ENCODE measurements at regions not wholly inside any gene's neighbourhood (a gene's known extent, or its start where the extent isn't known, plus 50 kb on each side); places are given as distances from the start of the nearest gene placed in this dataset.
"Not testable (repeated sequence)": the region's sequence is repeated elsewhere in the genome, so short reads cannot be mapped to it uniquely, and the experiment has no call there.

DNA sequence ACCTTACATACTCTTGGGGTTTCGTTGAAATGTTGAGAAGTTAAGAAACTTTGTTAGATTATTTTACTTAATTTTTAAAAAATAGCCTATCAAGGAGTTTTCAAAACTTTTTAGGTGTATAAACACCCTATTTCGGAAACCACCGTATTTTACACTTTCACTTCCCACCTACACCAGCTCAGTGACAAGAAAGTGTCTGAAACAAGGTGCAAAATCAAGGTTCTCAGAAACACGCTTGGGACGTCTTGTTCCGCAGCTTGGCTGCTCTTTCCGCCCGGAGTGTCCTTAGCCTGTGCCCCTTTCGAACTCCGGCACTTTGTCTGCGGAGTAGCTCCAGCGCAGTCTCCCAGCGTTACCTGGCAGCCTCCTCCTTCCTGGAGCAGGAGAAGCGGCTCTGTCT lies 233.8 kb upstream of the PLGLB1 start:
- not testable (repeated sequence) for DNase-seq (ENCODE audit: low spot score in 2 of 2); FAIRE-seq

DNA sequence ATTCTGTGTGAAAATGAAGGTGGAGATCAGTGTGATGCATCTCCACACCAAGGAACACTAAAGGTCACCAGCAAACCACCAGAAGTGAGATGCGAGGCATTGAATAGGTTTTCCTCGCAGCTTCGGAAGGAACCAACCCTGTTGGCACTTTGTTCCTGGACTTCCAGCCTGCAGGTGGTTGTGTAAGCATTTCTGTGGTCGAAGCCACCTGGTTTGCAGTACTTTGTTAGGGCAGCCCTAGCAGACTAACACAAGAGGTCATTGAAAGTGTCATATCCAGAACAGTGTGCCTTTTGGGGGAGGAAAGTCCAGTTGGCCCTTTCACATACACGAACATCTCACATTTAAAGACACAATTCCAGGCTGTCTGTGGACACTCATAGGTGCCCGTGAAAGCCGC lies 237.2 kb upstream of the PLGLB1 start:
- FAIRE-seq; DNase-seq (ENCODE audit: low spot score in 2 of 2): not testable (repeated sequence)

GRCh38 chr2:87262184-87262702 lies 240.6 kb upstream of the PLGLB1 start:
- not testable (repeated sequence) for FAIRE-seq; DNase-seq (ENCODE audit: low spot score in 2 of 2)

- not testable (repeated sequence) for FAIRE-seq
These were observed 242.3 kb upstream of the PLGLB1 start for GRCh38 chr2:87263868-87264518.

DNA sequence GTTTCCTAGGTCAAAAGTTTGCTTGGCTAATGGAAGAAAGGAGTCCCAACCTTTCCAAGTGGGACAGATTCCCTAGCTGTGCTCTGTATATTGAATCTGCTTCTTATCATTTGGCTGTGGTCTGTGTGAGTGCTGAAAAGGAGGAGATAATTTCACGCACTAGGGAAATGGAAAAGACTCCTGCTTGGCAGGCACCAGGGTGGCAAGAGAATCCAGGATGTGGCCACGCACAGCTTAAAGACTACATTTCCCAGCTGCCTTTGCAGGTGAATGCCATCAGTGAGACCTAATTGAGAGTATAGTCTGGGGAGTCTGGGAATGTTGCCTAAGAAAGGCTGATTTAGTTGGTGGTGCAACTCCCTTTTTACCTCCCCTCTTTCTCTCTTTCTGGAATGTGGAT lies 253.5 kb upstream of the PLGLB1 start:
- FAIRE-seq; DNase-seq (ENCODE audit: low spot score in 2 of 2): not testable (repeated sequence)

More at GRCh38 chr2:87263868-87264518, 242.3 kb upstream of the PLGLB1 start:
- not testable (repeated sequence) for DNase-seq (ENCODE audit: low spot score in 2 of 2)

DNA sequence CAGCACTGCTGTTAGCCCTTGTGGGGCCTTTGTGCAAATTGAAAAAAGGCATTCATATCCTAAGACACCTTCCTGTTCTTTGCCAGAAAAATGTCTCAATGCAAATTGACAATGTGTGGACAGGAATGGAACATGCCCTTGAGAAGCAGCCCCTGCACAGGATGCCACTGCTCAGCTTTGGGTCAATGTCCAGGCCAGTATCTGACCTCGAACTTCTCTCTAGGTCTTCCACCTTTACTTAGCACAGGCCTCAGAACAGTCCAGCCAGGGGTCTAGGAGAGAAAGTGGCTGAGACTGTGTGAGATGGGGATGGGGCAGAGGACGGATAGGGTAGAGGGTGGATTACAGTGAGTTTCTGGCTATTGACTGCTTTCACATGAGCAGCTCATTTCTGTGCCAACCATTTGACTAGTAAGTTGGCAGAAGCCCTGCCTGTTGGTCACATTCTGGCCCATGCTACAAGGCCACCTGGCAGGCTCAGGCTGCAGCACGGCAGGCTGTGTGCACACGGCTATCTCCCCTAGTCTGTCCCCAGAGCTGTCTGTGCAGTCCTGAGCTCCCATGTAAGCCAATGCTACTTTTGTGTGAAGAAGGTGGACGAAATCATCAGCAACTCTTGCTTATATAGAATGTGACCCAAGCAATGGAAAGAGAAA lies 254.5 kb upstream of the PLGLB1 start:
- DNase-seq (ENCODE audit: low spot score in 2 of 2); FAIRE-seq: not testable (repeated sequence)

- not testable (repeated sequence) for DNase-seq (ENCODE audit: low spot score in 2 of 2); FAIRE-seq
These were observed 255.0 kb upstream of the PLGLB1 start for GRCh38 chr2:87276673-87277072.

GRCh38 chr2:87277734-87278133 lies 256.1 kb upstream of the PLGLB1 start:
- not testable (repeated sequence) for DNase-seq (ENCODE audit: low spot score in 2 of 2); FAIRE-seq

GRCh38 chr2:87280596-87281355 lies 259.1 kb upstream of the PLGLB1 start:
- not testable (repeated sequence) for FAIRE-seq; DNase-seq (ENCODE audit: low spot score in 2 of 2)

DNA sequence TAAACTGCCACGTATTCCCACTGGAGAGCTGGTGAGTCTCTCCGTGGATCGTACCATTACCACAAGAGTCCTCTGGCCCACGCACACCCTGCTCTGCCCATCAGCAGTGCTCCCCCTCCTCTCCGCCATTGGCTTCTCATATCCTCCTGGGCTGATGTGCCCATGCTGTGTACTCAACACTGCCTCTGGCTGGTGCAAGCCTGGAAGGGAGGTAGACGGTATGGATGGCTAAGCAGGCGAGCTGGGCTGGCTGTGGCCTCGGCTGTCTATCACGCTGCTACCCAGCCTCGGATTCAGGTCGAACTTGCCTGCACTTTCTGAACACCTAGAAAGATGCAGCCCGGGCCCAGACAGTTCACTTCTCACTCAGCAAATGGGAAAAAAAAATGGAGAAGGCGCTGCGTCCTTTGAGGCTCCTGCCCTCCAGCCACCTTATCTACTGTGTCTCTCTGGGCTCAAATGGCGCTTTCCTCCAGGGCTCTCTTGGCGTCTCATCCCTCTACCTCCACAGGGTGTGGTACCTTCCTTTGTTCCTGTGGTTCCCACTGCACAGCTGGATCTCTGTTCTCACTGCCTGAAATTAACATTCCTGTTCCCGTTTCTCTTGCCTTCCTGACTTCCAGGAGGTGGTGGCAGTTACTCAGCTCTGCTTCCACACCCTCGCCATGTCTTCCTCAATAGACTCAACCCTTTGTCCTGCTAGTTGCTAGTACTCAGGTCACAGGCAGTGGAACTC lies 262.3 kb upstream of the PLGLB1 start:
- not testable (repeated sequence) for FAIRE-seq; DNase-seq (ENCODE audit: low spot score in 2 of 2)

GRCh38 chr2:87284471-87284772 lies 262.8 kb upstream of the PLGLB1 start:
- not testable (repeated sequence) for DNase-seq (ENCODE audit: low spot score in 2 of 2); FAIRE-seq

DNA sequence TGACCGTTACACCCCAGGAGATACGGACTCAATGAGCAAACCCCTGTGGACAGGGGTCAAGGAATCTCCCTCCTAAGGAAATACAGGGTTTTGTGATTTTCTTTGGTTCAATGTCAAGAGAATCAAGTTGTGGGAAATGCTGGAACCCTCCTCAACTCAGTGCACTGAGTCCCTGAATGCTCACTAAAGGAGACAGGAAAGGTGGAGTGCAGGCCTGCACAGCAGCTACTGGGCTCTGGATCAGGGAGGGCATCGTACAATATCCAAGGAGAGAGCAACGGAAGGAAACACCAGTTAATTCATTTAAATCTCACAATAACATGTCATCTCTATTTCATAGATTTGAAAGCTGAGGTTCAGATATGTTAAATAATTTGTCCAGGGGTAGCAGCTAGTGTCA lies 263.5 kb upstream of the PLGLB1 start:
- not testable (repeated sequence) for DNase-seq (ENCODE audit: low spot score in 2 of 2); FAIRE-seq

DNA sequence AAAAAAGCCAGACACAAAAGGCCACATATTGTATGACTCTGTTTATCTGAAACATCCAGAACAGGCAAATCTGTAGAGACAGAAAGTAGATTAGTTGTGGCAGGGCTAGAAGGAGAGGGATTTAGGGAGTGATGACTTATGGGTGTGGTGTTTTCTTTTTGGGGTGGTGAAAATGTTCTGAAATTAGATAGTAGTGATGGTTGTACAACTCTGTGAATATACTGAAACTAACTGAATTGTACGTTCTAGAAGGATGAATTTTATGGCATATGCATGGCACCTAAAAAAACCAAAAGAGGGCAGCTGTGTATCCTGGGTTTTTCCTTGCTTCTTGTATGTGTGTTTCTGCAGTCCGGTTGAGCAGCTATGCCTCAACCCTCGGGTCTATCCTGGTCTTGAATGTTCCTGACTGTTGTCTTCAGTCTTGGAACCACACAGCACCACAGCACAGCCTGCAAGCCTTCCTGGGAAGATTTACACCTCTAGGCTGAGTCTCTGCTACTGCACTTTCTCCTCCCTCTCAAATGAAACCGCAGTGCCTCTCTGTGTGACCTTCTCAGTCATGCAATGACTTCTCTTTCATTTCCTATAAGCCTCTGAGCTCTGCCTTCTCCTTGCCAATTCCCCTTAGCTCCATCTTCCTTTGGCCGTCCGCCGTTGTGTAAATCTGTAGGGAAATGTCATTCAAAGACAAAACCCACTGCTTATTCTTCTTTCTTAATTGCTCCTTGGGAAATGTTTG lies 269.1 kb upstream of the PLGLB1 start:
- DNase-seq (ENCODE audit: low spot score in 2 of 2) = not testable (repeated sequence)

DNA sequence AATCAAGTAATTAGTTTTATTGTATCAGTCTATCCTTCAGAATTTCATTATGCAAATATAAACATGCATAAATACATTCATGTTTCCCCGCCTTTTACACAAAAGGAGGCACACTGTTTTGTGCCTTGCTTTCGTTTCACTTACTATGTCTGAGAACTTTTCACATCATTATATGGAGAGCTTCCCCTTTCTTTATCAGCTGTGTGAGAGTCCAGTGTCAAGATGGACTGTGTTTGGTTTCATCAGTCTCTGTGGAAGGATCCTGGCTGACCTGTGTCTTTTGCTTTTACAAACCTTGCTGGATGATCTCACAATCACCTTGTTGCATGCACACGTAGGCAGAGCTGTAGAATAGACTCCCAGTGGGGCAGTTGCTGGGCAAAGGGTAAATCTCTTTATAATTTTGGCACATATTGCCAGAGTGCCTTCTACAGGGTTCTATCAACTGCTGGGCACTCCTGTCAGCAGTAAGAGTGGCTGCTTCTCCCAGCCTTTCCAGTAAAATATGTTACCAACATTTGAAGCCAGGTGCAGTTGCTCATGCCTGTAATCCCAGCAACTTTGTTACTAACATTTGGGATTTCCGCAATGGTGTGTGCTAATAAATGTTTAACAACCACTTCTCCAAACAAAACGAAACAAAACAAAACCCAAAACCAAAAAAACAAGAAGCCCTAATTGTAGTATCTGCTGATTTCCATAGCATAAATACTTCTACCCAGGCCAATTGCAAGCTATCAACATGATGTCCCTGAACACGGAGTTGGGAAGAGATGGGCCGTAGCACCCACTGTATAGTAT lies 270.0 kb upstream of the PLGLB1 start:
- FAIRE-seq; DNase-seq (ENCODE audit: low spot score in 2 of 2): not testable (repeated sequence)

More for the DNA sequence above, 269.1 kb upstream of the PLGLB1 start:
- FAIRE-seq = not testable (repeated sequence)

DNA sequence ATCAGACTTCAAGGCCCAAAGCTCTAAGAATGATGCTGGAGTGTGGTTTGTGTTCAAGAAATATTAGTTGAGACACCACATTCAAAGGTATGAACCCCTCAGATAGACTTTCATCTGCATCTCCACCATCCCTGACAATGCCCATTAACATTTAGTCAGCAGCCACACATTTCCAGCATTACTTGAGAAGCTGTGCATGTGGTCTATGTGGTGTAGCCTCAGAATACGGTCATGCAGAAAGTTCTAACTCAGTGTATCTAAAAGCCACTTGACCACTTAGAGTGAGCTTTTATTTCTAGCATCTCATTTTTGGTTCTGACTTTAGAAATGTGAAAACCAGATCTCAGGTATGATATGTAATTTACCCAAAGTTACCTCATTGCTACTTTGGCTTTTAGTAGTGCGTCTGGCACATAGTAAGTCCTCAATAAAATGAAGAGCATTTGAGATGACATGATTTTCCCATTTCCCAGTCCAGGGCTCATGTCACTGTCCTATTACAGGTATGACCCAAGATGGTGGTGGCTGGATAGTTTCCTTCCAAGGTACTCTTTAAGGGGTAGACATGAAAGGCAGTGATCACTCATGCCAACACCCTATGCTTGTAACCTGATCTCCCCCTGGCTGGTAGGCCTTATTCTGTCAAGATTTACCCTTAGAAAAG lies 272.4 kb upstream of the PLGLB1 start:
- DNase-seq (ENCODE audit: low spot score in 2 of 2); FAIRE-seq: not testable (repeated sequence)

DNA sequence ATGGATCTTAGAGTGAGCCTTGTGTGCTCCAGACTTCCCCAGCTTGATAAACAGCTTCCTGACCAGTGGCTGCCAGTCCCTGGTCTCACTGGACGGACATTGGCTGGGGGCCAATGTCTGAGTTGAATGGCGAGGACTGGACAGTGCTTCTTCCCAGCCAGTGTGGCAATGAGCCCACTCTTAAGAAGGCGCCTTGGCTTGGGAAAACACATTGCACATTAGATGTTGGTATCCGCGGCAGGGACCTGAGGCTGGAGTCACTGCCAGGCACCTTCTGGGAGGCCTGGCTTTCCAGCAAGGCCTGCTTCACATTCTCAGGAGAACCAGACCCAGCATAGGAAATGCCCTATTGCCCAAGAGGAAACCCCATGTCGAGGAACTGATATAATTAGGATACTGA lies 273.5 kb upstream of the PLGLB1 start:
- not testable (repeated sequence) for DNase-seq (ENCODE audit: low spot score in 2 of 2); FAIRE-seq

DNA sequence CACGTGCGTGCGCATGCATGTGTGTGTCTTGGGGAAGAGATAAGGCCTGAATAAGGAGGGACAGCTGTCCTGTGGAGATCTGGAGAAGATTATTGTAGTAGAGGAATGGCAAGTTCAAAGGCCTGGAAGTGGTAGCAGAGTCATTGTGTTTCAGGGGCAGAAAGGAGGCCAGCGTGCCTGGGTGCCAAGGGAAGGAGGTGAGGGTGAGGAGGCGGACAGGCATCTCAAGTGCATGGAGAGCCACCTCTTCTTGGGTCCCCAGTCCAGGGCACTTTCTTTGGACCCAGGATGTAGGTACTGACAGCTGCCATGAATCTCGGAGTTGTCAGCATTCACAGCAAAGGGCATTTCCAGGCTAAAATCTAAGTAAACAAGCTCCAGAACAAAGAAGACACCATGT lies 279.7 kb upstream of the PLGLB1 start:
- FAIRE-seq; DNase-seq (ENCODE audit: low spot score in 2 of 2): not testable (repeated sequence)

DNA sequence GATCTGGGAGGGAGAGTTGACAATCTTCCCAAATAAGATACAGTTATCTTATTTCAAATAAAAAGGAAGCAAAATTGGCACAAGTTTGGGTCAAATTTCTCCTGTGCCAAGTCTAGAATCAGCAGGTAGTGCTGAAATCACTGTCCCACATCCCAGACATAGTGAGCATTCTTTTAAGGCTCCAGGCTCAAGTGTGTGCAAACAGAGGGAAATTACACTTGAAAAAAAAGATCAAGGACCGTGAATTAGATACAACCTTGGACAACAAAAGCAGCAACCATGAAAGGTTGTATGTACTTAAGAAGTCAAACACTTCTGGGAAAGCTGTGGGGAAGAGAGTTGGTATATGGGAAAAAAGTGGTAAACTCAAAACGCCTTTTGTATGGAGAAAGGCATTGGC lies 280.2 kb upstream of the PLGLB1 start:
- DNase-seq (ENCODE audit: low spot score in 2 of 2); FAIRE-seq: not testable (repeated sequence)

Data from frontal cortex (tissue), 3 donors.